Gastrocnemius medialis (tissue), 4 donors: ENCODE measurements at regions not wholly inside any gene's neighbourhood (a gene's known extent, or its start where the extent isn't known, plus 50 kb on each side); places are given as distances from the start of the nearest gene placed in this dataset.
"Not testable (repeated sequence)": the region's sequence is repeated elsewhere in the genome, so short reads cannot be mapped to it uniquely, and the experiment has no call there.

ENCODE experiments used
- ATAC-seq, 2 donors: fragments of 150-250 bp; one replicate each; pipeline ENCODE4 v1.9.1; 2016
- DNase-seq, 2 donors: peaks; one replicate each; pipeline ENCODE4 v3.0.0-alpha.2; 2019
- H3K27ac ChIP-seq, 4 donors: fragments of 200-600 bp; sonication (generic); 1 replicate in 1 of 4; 2 replicates in 3 of 4; pipeline ENCODE4 v1.5.1; 2016 to 2018; ENCODE audit warnings: mild to moderate bottlenecking in 2 of 4, moderate library complexity in 1 of 4
- H3K27me3 ChIP-seq, 3 donors: fragments of 200-600 bp; sonication (generic) in 2 of 3; 1 replicate in 1 of 3; 2 replicates in 2 of 3; pipeline versions ENCODE4 v1.5.1 to v1.6.0; 2016 to 2019; ENCODE audit warnings: mild to moderate bottlenecking in 1 of 3, moderate library complexity in 1 of 3
- H3K36me3 ChIP-seq, 2 donors: fragments of 200-600 bp; sonication (generic) in 1 of 2; one replicate each; pipeline ENCODE4 v1.5.1; 2017 to 2018
- H3K4me1 ChIP-seq, 2 donors: fragments of 200-600 bp; sonication (generic) in 1 of 2; one replicate each; pipeline ENCODE4 v1.5.1; 2016 to 2017; ENCODE audit warnings: mild to moderate bottlenecking in 2 of 2
- H3K4me3 ChIP-seq, 4 donors: fragments of 200-600 bp; sonication (generic) in 3 of 4; 1 replicate in 1 of 4; 2 replicates in 3 of 4; pipeline ENCODE4 v1.5.1; 2016 to 2019; ENCODE audit warnings: mild to moderate bottlenecking in 2 of 4
- H3K9me3 ChIP-seq, 3 donors: fragments of 200-600 bp; sonication (generic) in 2 of 3; 1 replicate in 1 of 3; 2 replicates in 2 of 3; pipeline ENCODE4 v1.5.1; 2016 to 2019
- CTCF ChIP-seq, 5 experiments: fragments of 450-650 bp in 3 of 5; fragments of 200-600 bp in 2 of 5; sonication (generic) in 2 of 5; IDR thresholded peaks in 4 of 5; conservative IDR thresholded peaks in 1 of 5; 1 replicate in 4 of 5; 2 replicates in 1 of 5; pipeline ENCODE4 v1.5.1; 2016 to 2019; ENCODE audit warnings: antibody characterized with exemption in 5 of 5, mild to moderate bottlenecking in 3 of 5, moderate library complexity in 3 of 5
- POLR2A ChIP-seq, 2 donors: fragments of 450-650 bp; IDR thresholded peaks; one replicate each; pipeline ENCODE4 v1.6.1; 2017; ENCODE audit warnings: antibody characterized with exemption in 2 of 2, mild to moderate bottlenecking in 2 of 2, moderate library complexity in 2 of 2
- in situ Hi-C, 4 donors: fragments of 200-750 bp; cut with MboI; loops; one replicate each; pipeline versions ENCODE4 v1.15.0 to v1.8.0; 2017; ENCODE audit warnings: low sequenced_read_pairs in 4 of 4
- intact Hi-C: fragments of 100-400 bp; cut with DNase I; formaldehyde crosslinking; loops from one replicate; pipeline ENCODE4 v1.15.1; 2023; ENCODE audit warnings: low total_unique reads

DNA sequence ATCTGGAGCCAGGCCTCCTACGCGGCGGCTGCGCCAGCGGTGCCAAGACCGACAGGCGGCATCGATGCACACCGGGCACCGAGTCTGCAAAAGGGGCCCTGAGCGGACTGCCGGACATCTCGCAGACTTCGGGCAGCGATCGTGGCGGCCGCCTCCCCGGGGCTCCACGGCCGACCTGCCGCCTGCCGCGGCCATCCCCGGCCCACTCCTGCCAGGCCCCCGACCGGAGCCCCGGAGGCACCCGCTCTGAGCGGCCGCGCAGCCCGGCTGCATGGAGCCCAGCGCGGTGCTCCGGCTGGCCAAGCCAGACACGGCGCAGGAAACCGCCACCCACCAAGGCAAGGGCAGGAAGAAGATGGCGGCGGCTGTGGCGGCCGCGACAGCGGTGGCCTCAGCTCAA is 154.2 kb upstream of the KCTD7 start:
- Histone ChIP-seq H3K4me3 (no peak overlapping the region), H3K27me3 (no peaks in the 10 kb centered on the region), H3K4me1 (no peaks in the 10 kb centered on the region), H3K27ac (no peak overlapping the region), H3K9me3 (no peaks in the 10 kb centered on the region), H3K36me3 (peaks cover 0 to 32% of the 10 kb centered on the region in 2 donors)
- in situ Hi-C loops (no loop called here), intact Hi-C loops (no loop called here)
- DNase-seq (no peak), ATAC-seq (no peak)
- TF ChIP-seq CTCF (IDR thresholded peaks at IDR 0.05 in 4 of 5, conservative IDR thresholded peaks at IDR 0.05 in 1 of 5) (no peak), POLR2A (IDR thresholded peaks at IDR 0.05) (no peak)

- ATAC-seq, H3K4me1 ChIP-seq, DNase-seq: not testable (repeated sequence)
These were observed 152.6 kb upstream of the KCTD7 start for GRCh38 chr7:66476056-66476455.

DNA sequence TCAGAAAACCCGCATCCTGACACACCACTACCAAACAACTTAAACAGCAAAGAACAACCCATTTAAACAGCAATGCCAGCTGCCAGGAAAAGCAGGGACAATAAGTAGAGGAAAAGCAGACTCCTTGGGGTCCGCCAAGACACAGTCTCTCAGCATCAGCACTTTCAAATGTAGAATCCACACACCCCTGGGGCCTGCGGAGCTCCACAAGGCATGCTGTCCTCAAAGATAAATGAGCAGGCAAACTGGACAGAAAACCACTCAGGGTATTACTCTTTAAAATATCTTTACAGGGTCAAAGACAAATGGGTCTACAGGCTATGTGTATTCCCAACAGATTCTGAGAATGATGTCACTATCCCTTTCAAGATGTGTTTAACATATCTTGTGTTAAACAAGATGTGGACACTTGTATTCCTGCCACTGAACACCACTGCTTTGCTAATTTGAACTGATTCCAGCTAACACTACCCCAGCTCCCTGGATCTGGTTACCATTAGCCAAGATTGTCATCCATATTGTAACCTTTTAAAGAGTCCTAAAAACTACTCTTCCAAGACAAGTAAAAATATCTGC is 150.8 kb upstream of the KCTD7 start:
- H3K36me3 ChIP-seq: peaks cover 0 to 40% of the 10 kb centered on the region in 2 donors
- H3K27me3 ChIP-seq, H3K9me3 ChIP-seq, DNase-seq, ATAC-seq, intact Hi-C loops, H3K27ac ChIP-seq, H3K4me1 ChIP-seq, H3K4me3 ChIP-seq: not testable (repeated sequence)
- in situ Hi-C loops: loop anchor here in 1 of 4 donors (25.0 kb wide), 1 partner anchor 716 kb away; no protein-coding TSS in a partner anchor

More at GRCh38 chr7:66476056-66476455, 152.6 kb upstream of the KCTD7 start:
- H3K27me3 ChIP-seq, intact Hi-C loops, H3K9me3 ChIP-seq, H3K27ac ChIP-seq, H3K4me3 ChIP-seq: not testable (repeated sequence)
- in situ Hi-C loops: loop anchor here in 1 of 4 donors (25.0 kb wide), 1 partner anchor 714 kb away; no protein-coding TSS in a partner anchor
- peaks cover 0 to 40% of the 10 kb centered on the region in 2 donors for H3K36me3 ChIP-seq

DNA sequence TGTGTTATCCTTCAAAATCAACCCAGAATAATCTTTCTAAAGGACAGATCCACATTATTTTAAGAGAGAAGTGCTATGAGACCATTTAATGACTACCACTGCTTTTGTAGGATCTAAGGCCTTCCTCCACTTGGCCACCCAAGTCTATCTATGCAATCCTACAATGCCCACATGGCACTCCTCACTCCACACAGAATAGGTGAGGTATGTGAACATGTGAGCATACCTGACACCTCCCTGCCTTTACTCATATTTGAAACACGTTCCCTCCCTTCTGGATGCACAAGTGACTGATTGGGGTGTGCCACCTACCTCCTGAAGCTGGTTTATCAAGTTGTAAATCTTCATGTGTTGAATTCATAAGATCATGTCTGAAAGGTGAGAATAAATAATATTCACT is 147.5 kb upstream of the KCTD7 start:
- ATAC-seq, DNase-seq, H3K4me3 ChIP-seq, intact Hi-C loops, H3K27ac ChIP-seq, H3K9me3 ChIP-seq, H3K27me3 ChIP-seq, H3K4me1 ChIP-seq: not testable (repeated sequence)
- peaks cover 0 to 31% of the 10 kb centered on the region in 2 donors for H3K36me3 ChIP-seq
- in situ Hi-C loops: loop anchor here in 1 of 4 donors (25.0 kb wide), 1 partner anchor 719 kb away; no protein-coding TSS in a partner anchor

DNA sequence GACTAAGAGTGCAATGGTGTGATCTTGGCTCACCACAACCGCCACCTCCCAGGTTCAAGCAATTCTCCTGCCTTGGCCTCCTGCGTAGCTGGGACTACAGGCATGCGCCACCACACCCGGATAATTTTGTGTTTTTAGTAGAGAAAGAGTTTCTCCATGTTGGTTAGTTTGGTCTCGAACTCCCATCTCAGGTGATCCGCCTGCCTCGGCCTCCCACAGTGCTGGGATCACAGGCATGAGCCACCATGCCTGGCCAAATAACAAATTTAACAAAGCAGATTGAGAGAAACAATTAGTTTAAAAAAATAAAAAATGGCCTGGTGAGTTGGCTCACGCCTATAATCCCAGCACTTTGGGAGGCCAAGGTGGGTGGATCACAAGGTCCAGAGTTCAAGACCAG is 139.6 kb upstream of the KCTD7 start:
- ATAC-seq, H3K4me1 ChIP-seq, H3K36me3 ChIP-seq, H3K27me3 ChIP-seq, H3K9me3 ChIP-seq, intact Hi-C loops, DNase-seq, H3K27ac ChIP-seq, H3K4me3 ChIP-seq: not testable (repeated sequence)
- in situ Hi-C loops: loop anchor here in 1 of 4 donors (25.0 kb wide), 1 partner anchor 727 kb away; no protein-coding TSS in a partner anchor

- not testable (repeated sequence) for DNase-seq, H3K4me3 ChIP-seq, H3K27me3 ChIP-seq, H3K36me3 ChIP-seq, H3K9me3 ChIP-seq, H3K27ac ChIP-seq, ATAC-seq
- in situ Hi-C loops: loop anchor here in 1 of 4 donors (25.0 kb wide), 1 partner anchor 727 kb away; no protein-coding TSS in a partner anchor
- peaks cover 5 to 10% of the 10 kb centered on the region in 2 donors for H3K4me1 ChIP-seq
- intact Hi-C loops: loop anchor here (5.0 to 10.0 kb wide), 5 partner anchors 165 to 737 kb away; partner anchors contain the start of gene RABGEF1
These were observed 138.9 kb upstream of the KCTD7 start for GRCh38 chr7:66489741-66490140.

DNA sequence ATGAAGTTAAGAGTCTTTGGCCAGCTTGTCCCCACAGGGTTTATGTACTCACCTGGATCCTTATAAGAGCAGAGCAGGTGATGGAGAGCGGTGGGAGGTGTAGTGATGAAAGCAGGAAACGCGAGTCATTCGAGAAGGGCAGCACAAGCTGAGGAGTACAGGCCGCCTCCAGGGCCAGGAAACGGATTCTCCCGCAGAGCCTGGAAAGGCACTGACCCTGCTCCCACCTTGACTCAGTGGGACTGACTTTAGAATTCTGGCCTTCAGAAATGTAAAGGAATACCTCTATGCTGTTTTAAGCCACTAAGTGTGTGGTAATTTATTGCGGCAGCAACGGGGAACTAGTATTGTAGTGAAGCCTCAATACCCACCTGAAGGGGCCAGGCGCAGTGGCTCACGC is 137.7 kb upstream of the KCTD7 start:
- not testable (repeated sequence) for H3K27ac ChIP-seq, H3K9me3 ChIP-seq, H3K27me3 ChIP-seq, H3K4me3 ChIP-seq, ATAC-seq, DNase-seq, H3K36me3 ChIP-seq
- H3K4me1 ChIP-seq: peaks cover 5 to 10% of the 10 kb centered on the region in 2 donors
- intact Hi-C loops (loop anchor here (5.0 to 10.0 kb wide), 5 partner anchors 164 to 739 kb away; partner anchors contain the start of gene RABGEF1), in situ Hi-C loops (loop anchor here in 1 of 4 donors (25.0 kb wide), 1 partner anchor 729 kb away; no protein-coding TSS in a partner anchor)

GRCh38 chr7:66492405-66492804 is 136.3 kb upstream of the KCTD7 start:
- H3K36me3 ChIP-seq, ATAC-seq, H3K9me3 ChIP-seq, H3K27me3 ChIP-seq, DNase-seq: not testable (repeated sequence)
- Histone ChIP-seq H3K4me1 (peaks cover 5 to 10% of the 10 kb centered on the region in 2 donors), H3K4me3 (peak overlapping the region; percentile 78 to 95 (median 88)), H3K27ac (peak overlapping the region; percentile 87 to 95 (median 92))
- intact Hi-C loops: loop anchor here (2.0 to 10.0 kb wide), 6 partner anchors 78 to 740 kb away; partner anchors contain the start of gene RABGEF1
- in situ Hi-C loops: loop anchor here in 1 of 4 donors (25.0 kb wide), 1 partner anchor 730 kb away; no protein-coding TSS in a partner anchor
